ENCODE measurements at regions not wholly inside any gene's neighbourhood (a gene's known extent, or its start where the extent isn't known, plus 50 kb on each side); places are given as distances from the start of the nearest gene placed in this dataset.

DNA sequence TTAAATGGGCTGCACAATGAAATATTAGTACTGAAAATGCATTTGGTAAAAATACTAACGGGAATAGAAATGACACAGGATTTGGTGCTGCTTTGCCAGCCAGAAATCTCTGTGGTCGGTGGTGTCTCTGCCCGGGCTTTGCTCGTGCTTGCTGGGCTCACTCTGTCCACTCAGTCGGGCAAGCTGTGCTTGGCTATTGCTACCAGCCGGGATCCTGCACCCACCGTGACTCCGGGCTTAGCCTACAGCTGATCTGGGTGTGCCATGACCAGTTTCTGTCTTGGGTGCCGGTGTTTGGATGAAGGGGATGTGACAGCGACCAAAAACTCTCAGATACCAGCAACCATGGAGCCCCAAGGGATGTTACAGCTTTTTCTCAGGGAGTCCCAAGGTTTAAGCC lies 487.7 kb downstream of the TECRL start:
- Histone ChIP-seq H3K9ac (no peak overlapping the region), H3K9me3 (no peaks in the 10 kb centered on the region), H3K4me1 (no peaks in the 10 kb centered on the region), H3K27me3 (no peaks in the 10 kb centered on the region), H3K4me3 (no peak overlapping the region), H3K27ac (no peak overlapping the region), H3K36me3 (no peaks in the 10 kb centered on the region), H4K20me1 (no peaks in the 10 kb centered on the region), H3K4me2 (no peak overlapping the region)
- TF ChIP-seq Cebpa-rat (IDR thresholded peaks at IDR 0.05), result no peak

DNA sequence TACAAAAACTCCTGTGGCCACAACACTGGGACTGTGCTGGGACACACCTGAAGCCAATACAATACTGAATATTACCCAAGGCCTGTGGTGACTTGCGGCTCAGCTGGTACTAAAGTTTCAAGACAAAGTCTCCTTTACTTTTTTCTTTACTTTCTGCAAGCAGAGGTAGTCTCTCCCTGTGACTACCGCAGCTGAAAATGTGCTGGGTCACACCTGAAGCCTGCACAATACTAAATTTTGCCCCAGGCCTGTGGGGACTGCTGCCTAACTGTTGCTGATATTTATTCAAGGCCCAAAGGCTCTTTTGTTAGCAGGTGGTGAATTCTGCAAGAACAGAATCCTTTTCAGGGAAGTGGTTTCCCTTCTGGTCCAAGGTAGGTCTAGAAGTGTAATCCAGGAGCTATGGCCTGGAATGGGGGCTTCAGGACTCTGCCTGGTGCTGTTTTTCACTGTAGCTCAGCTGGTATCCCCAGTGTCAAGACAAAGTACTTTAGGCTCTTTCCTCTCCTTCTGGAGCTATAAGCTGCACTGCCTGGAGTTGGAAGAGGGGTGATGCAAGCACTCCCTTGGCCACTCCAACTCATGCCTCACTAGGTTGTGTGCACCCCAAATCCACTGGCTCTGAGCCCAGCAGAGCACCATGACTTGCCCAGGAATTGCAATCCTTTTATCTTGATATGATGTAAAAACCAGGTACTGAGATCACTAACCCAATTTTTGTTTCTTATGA lies 489.4 kb downstream of the TECRL start:
- H3K4me3 ChIP-seq, result no peak overlapping the region
- TF ChIP-seq Cebpa-rat (IDR thresholded peaks at IDR 0.05), result no peak
- H3K27me3 ChIP-seq, result no peaks in the 10 kb centered on the region
- H3K36me3 ChIP-seq, result no peaks in the 10 kb centered on the region
- no peaks in the 10 kb centered on the region for H3K4me1 ChIP-seq
- H4K20me1 ChIP-seq, result no peaks in the 10 kb centered on the region
- no peaks in the 10 kb centered on the region for H3K9me3 ChIP-seq
- no peak overlapping the region for H3K9ac ChIP-seq
- no peak overlapping the region for H3K4me2 ChIP-seq
- H3K27ac ChIP-seq, result no peak overlapping the region

DNA sequence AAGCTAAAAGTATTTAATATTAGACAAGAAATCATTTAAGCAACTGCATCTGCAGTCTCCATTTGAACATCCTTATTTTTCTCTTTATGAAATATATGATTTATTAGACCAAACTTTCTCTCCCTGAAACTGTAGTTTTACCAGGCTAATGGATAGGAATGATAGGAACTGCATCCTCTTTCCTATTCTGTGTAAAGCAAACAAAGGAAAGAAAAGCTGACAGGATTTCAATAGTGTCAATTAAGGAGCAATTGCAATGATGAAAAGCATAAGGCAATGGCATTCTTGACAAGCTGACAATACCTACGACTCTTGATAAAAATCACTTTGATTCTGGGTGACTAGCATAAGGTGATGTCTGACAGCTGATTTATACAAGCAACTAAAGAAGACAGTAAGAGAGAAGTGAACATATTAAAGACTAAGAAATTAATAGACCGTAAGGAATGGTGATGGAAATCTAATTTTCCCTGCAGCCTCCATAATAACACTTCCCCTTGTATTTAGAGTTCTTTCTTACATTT lies 502.5 kb downstream of the TECRL start:
- Histone ChIP-seq H3K9me3 (no peaks in the 10 kb centered on the region), H4K20me1 (no peaks in the 10 kb centered on the region), H3K27me3 (no peaks in the 10 kb centered on the region), H3K4me3 (no peak overlapping the region), H3K4me2 (no peak overlapping the region), H3K27ac (no peak overlapping the region), H3K36me3 (no peaks in the 10 kb centered on the region), H3K4me1 (no peaks in the 10 kb centered on the region), H3K9ac (no peak overlapping the region)
- TF ChIP-seq Cebpa-rat (IDR thresholded peaks at IDR 0.05), result no peak

DNA sequence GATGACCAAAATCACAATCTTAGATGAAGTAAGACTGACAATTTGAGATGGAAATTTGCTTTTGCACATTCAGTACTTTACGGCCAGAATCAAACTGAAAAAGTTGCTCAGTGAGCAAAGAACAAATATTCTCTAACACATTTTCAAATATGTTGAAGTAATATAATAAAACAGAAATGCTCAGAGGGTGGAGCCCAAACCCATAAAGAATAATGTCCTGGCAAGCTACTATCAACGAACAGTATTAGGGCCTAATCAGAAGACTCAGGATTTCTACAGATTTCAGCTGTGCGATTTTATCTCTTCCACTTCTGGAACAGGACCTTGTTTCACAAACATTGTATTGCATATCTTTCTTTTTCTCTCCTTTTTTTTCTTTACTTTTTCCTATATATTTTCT lies 505.0 kb downstream of the TECRL start:
- Histone ChIP-seq H3K4me2 (no peak overlapping the region), H3K27me3 (no peaks in the 10 kb centered on the region), H3K9ac (no peak overlapping the region), H3K36me3 (no peaks in the 10 kb centered on the region), H3K4me3 (no peak overlapping the region), H4K20me1 (no peaks in the 10 kb centered on the region), H3K9me3 (no peaks in the 10 kb centered on the region), H3K27ac (no peak overlapping the region), H3K4me1 (no peaks in the 10 kb centered on the region)
- TF ChIP-seq Cebpa-rat (IDR thresholded peaks at IDR 0.05), result no peak

DNA sequence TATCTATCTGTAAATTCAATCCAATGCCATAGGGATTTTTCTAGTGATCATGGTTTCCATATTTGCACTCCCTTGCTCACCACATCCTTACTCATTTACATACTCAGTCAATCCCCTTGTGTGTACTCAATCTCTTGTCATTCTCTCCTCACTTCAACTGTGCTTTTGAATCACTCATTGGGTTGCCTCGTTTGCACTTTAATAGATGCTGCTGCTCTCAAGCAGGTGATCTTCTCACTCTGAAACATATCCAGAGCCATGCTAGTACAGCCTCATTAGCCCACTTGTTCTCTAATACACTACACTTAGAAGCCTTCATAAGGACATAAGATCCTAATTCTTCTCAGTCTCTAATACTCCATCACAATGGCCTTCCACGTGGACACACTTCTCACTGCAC lies 507.9 kb downstream of the TECRL start:
- no peak overlapping the region for H3K4me2 ChIP-seq

DNA sequence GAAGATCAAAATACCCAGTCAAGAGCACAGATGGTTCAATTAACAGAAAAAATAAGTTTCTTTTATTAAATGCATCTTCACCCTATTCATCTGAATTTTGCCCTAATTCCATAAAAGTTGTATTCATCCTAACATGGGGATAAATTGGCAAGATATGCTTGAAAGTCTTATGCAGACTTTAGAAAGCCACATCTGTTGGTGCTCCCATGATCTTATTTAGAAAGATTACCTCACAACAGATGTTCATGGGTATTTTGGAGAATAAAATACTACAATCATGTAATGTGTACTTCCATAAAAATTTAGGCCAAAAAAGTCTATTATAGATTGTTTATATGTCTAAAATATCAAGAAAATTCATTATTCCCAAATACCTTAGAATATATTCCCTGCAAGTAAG lies 510.3 kb downstream of the TECRL start:
- no peak overlapping the region for H3K4me2 ChIP-seq
- no peaks in the 10 kb centered on the region for H3K4me1 ChIP-seq
- no peak for TF ChIP-seq Cebpa-rat (IDR thresholded peaks at IDR 0.05)
- no peak overlapping the region for H3K4me3 ChIP-seq
- no peaks in the 10 kb centered on the region for H3K27me3 ChIP-seq
- no peaks in the 10 kb centered on the region for H3K36me3 ChIP-seq
- H3K27ac ChIP-seq, result no peak overlapping the region
- no peaks in the 10 kb centered on the region for H3K9me3 ChIP-seq
- no peaks in the 10 kb centered on the region for H4K20me1 ChIP-seq
- no peak overlapping the region for H3K9ac ChIP-seq

More for the DNA sequence above, 507.9 kb downstream of the TECRL start:
- Histone ChIP-seq H3K27me3 (no peaks in the 10 kb centered on the region), H3K4me1 (no peaks in the 10 kb centered on the region), H3K36me3 (no peaks in the 10 kb centered on the region), H4K20me1 (no peaks in the 10 kb centered on the region), H3K9me3 (no peaks in the 10 kb centered on the region), H3K27ac (no peak overlapping the region), H3K9ac (no peak overlapping the region), H3K4me3 (no peak overlapping the region)
- TF ChIP-seq Cebpa-rat (IDR thresholded peaks at IDR 0.05), result no peak

DNA sequence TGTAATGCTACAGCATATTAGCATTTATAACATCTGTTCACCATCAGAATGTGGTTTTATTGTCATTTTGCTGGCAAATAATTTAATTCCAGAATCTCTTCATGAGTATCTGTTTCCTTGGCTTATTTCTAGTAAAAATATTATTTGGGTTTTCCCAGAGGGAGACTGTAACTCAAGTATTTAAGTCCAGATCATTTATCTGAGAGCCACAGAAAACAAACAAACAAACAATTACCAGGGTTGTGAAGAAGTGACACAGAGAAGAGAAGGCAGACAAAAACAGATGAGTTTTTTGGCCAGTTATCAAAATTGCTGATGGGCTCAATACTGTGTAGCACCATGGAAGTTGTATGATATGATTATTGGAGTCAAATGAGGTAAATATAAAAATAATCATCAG lies 515.1 kb downstream of the TECRL start:
- TF ChIP-seq Cebpa-rat (IDR thresholded peaks at IDR 0.05), result no peak
- H3K36me3 ChIP-seq, result no peaks in the 10 kb centered on the region
- H3K4me1 ChIP-seq, result no peaks in the 10 kb centered on the region
- no peak overlapping the region for H3K4me2 ChIP-seq
- H4K20me1 ChIP-seq, result no peaks in the 10 kb centered on the region
- no peaks in the 10 kb centered on the region for H3K9me3 ChIP-seq
- no peaks in the 10 kb centered on the region for H3K27me3 ChIP-seq
- no peak overlapping the region for H3K4me3 ChIP-seq
- no peak overlapping the region for H3K9ac ChIP-seq
- no peak overlapping the region for H3K27ac ChIP-seq

DNA sequence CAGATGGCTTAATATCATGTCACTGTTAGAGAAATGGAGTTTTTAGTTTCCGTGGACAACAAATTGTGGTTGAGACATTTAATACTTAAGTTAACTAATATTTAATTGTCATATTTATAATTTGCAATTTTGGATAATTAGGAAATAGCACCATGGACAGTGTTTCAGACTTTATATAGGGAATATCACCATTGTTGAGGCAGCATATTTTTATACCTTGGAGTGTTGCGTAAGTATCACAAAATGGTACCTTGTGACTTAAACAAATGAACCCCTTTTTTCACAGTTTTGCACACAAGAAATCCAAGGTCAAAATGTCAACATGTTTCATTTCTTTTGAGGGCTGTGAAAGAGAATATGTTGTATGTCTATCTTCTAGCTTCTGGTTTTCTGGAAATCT lies 539.9 kb downstream of the TECRL start:
- no peak overlapping the region for H3K27ac ChIP-seq
- no peaks in the 10 kb centered on the region for H3K27me3 ChIP-seq
- no peaks in the 10 kb centered on the region for H3K36me3 ChIP-seq
- H3K4me3 ChIP-seq, result no peak overlapping the region
- H3K4me2 ChIP-seq, result no peak overlapping the region
- no peak overlapping the region for H3K9ac ChIP-seq
- TF ChIP-seq Cebpa-rat (IDR thresholded peaks at IDR 0.05), result no peak
- H3K9me3 ChIP-seq, result no peaks in the 10 kb centered on the region
- H4K20me1 ChIP-seq, result no peaks in the 10 kb centered on the region
- H3K4me1 ChIP-seq, result no peaks in the 10 kb centered on the region

DNA sequence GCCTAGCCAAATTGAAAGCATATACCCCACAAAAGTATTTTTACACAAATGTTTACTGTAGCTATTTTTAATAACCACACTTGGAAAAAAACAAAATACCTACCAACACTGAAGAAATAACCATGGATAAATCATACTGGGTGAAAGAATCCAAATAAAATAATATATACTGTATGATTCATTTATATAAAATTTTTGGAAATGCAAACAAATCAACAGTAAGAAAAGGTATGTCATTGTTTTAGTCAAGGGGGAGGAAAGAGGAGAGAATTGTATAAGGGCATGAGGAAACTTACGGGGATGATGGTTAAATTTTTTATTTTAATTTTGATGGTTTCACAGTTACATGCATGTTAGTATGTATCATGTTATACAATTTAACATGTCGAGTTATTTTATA lies 557.8 kb downstream of the TECRL start:
- Histone ChIP-seq H3K27ac (no peak overlapping the region), H3K36me3 (no peaks in the 10 kb centered on the region), H3K9ac (no peak overlapping the region), H3K4me1 (no peaks in the 10 kb centered on the region), H4K20me1 (no peaks in the 10 kb centered on the region), H3K4me2 (no peak overlapping the region), H3K4me3 (no peak overlapping the region), H3K9me3 (no peaks in the 10 kb centered on the region), H3K27me3 (no peaks in the 10 kb centered on the region)
- no peak for TF ChIP-seq Cebpa-rat (IDR thresholded peaks at IDR 0.05)

DNA sequence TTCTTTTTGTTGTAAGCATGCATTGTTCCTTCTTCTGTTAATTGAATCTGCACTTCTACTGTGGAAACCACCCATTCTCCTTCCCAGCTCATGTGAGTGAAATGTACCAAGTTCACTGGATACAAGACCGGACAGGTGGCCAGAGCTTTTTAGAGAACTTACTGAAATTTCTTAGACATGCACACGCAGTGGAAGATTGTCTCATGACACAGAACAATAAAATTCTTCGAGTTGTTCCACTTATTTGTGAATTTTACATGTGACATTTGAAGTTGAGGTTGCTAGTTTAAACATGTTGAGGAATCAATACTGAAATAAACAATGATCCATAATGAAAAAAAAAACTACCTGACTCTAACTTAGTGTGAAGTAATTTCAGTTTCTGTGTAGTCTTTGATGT lies 568.0 kb downstream of the TECRL start:
- no peak overlapping the region for H3K9ac ChIP-seq
- no peaks in the 10 kb centered on the region for H3K4me1 ChIP-seq
- no peaks in the 10 kb centered on the region for H3K27me3 ChIP-seq
- H3K4me2 ChIP-seq, result no peak overlapping the region
- H4K20me1 ChIP-seq, result no peaks in the 10 kb centered on the region
- H3K9me3 ChIP-seq, result no peaks in the 10 kb centered on the region
- no peak for TF ChIP-seq Cebpa-rat (IDR thresholded peaks at IDR 0.05)
- H3K27ac ChIP-seq, result no peak overlapping the region
- H3K36me3 ChIP-seq, result no peaks in the 10 kb centered on the region
- no peak overlapping the region for H3K4me3 ChIP-seq
